ENCODE measurements at regions not wholly inside any gene's neighbourhood (a gene's known extent, or its start where the extent isn't known, plus 50 kb on each side); places are given as distances from the start of the nearest gene placed in this dataset.
"Not testable (repeated sequence)": the region's sequence is repeated elsewhere in the genome, so short reads cannot be mapped to it uniquely, and the experiment has no call there.

GRCh38 chr13:97520061-97520460, 86.1 kb downstream of the RAP2A start:
- DNase-seq: no peak

DNA sequence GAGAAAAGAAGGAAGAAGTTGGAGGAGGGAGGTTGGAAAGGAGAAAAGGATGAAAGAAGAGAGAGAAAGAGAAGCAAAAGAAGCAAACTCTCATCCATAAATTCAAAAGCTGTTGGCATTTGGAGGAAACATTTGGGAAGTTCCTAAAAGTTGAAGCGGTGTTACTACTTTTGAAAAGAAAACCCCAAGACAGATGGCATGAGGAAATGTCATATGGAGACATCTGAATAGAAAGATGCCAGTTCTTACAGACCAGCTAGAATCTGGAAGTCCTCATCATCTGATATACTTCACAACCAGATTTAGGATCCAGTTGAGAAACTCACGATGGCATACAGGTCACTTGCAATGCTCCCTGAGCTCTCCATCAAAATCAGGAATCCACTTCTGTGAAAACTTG, 86.9 kb downstream of the RAP2A start:
- no peak for DNase-seq

GRCh38 chr13:97521726-97522125, 87.8 kb downstream of the RAP2A start:
- no peak for DNase-seq

DNA sequence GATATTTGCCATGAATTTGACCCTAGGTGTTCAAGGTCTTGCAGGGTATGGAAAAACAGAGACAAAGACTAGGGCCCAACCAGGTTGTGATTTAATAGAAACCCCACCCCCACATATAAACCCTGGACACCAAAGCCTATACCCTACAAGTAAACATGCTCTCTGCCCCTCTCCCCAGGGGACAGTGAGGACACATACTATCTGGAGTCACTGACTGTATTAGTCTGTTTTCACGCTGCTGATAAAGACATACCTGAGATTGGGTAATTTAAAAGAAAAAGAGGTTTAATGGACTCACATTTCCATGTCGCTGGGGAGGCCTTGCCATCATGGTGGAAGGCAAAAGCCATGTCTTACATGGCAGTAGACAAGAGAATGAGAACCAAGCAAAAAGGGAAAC, 88.3 kb downstream of the RAP2A start:
- no peak for DNase-seq

- DNase-seq: no peak
Observed at GRCh38 chr13:97526556-97526955, 92.6 kb downstream of the RAP2A start.

- no peak for DNase-seq
Observed at GRCh38 chr13:97528518-97528917, 94.5 kb downstream of the RAP2A start.

- DNase-seq: no peak
Observed at GRCh38 chr13:97534540-97534939, 100.6 kb downstream of the RAP2A start.

DNA sequence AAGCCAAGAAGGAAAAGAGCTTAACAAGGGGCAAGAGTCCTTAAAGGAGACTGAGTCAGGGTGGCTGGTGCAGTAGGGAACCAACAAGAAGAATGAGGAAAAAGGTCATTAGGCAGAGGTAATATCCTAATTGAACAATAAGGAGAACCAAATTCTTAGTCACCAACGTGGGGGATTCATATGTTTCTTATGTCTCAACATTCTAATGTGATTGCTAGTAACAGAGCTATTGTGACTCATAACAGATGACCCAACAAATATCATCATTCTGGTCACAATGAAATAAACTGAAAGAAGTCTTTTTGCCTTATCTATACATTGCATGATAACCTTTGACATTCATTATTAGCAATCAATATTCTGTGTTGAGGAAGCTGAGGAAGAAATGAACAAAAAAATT, 101.6 kb downstream of the RAP2A start:
- DNase-seq: no peak

DNA sequence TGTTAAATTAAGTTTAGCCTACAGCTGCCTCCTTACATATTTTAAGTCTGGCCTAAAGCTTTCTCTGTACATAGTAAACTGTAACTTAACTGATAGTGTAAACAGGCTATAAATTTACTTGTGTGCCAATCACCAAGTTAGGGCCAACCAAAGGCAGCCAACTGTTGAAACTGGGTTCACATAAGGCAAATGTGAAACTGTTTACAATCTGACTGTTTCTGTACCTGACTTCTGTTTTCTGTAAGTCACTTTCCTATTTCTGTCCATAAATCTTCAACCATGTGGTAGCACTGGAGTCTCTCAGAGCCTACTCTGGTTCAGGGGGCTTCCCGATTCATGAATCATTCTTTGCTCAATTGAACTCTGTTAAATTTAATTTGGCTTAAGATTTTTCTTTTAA, 103.1 kb downstream of the RAP2A start:
- no peak for DNase-seq

DNA sequence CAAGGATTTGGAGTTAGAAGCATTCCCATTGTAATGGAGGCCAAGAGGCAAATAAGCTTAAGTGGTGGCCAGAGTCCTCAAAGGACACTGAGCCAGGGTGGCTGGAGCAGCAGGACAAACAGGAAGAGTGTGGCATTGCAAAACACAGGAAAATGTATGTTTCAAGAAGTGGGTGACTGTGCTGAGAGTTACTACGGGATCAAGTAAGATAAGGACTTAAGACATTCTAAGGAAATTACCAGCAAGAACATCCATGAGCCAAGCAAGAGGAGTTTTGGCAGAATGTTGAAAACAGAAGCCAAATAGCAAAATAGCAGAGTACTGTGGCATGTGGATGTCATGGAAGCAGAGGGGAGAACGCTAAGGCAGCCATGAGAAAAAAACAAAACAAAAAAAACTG, 104.2 kb downstream of the RAP2A start:
- DNase-seq: no peak

DNA sequence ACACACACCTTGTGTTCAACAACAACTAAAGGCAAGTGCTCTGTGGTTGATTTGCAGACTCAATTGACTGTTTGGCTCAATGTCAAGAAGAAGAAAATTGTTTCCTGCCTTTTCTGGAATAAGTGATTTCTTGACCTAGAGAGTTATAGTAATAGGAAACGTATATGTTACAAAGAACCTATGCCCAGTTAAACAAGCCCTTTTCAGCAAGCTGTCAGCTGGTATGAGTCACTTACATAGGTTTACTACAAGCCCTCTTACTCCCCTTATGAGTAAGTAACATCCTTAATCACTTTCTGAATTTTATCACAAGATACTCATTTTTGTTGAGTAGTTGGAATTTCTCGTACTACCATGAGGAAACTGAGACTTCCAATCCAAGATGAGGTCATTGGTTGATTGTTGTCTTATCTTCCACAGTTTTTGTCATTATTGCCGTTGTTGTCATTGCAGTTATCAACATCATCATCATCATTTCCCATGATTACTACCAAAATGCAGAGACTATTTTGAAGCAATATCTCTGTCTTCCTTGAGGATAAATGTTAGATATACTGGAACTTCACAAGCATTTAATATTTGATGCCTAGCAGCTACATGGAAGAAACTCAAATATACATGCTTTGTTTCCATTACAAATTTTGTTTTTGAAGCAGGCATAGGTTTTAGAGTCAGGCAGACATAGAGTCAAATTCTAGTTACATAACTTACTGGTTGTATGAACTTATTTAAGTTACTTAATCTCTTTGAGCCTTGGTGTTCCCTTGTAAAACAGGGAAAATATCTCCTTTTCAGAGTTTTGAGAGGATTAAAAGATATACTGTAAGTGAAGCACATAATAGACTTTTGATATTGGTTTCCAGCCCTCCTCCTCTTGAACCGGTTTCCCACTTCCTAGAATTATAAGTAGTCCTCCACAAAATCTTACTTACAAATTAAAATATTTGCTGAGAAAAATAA, 106.0 kb downstream of the RAP2A start:
- DNase-seq: no peak

DNA sequence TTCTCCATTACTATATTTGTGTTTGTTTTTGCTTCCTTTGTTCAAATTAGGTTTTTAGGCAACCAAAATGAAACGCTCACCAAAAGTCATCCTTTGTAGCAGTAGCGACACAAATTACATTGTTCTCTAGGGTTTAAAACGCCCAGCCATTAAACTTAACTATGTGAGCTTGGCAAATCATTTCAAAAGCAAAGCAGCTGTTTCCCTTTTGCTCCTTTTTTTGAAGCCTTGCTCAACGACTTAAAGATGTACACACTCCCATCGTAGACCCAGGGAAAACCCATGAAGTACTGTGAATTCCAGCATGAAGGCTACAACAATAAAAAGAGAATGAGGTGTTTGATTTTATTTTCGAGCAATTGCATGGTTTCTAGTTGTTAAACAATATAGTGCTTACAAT, 106.7 kb downstream of the RAP2A start:
- DNase-seq: no peak

DNA sequence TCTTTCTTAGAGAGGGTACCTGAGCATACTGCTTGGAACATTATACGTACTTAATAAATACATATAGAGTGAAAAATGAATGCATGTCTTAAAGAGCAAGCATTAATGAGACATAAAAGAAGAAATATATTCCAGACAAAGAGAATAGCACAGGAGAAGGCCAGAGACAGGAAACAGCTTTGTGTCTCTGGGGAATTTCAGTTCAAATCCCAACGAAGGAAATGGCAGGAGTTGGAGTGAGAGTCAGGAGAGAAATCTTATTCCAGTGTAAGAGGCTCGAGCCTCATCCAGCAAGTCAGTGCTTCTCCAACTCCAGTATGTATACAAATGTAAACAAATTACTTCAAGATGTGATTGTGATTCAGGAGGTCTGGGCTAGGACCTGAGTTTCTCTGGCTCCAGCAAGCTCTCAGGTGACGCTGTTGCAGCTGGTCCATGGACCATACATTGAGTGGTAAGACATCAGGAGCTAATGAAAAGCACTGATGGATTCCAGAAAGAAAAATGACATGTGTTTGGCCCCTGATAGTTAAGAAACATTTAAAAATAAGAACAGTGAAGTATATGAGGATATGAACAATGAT, 108.2 kb downstream of the RAP2A start:
- peak; percentile 28 for DNase-seq

GRCh38 chr13:97544031-97544765, 110.2 kb downstream of the RAP2A start:
- no peak for DNase-seq

- not testable (repeated sequence) for DNase-seq
Observed at GRCh38 chr13:97544971-97545499, 111.1 kb downstream of the RAP2A start.

- no peak for DNase-seq
Observed at GRCh38 chr13:97548138-97548537, 114.2 kb downstream of the RAP2A start.

DNA sequence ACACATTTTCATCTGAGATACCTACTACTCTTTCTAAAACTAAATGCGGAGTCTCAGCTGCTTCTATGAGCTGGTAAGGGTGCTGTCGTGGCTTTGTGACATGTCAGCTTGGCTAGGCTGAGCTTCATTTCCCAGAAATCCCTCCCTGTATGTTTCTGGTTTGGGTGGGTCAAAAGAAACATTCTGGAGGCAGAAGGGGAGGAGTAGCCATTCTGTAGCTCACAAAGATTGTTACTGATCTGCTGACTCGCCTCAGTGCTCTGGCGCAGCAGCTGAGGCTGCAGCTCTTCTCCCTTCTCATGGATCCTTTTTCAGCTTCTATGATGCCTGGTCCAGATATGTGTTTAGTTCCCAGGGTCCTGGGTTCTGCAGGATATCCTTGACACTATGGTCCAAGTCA, 114.7 kb downstream of the RAP2A start:
- DNase-seq: no peak

GRCh38 chr13:97549201-97549600, 115.2 kb downstream of the RAP2A start:
- no peak for DNase-seq

- no peak for DNase-seq
Observed at GRCh38 chr13:97554496-97554895, 120.5 kb downstream of the RAP2A start.

DNA sequence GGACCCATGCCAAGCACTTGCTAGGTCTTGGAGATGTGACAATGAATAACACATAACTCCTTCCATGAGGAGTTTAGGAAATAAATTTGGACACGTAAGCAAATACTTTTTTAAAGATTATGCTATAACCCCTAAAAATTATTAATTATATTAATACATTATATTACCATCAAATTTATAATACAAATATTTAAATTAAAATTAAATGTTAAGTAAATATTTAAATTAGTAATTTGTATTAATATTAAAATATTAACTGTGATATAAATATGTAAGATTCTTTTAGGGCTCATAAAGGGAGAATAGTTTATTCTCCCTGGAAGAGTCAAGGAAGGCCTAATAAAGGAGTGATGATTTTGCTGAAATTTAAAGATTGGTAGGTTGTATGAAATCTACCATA, 121.1 kb downstream of the RAP2A start:
- no peak for DNase-seq

DNA sequence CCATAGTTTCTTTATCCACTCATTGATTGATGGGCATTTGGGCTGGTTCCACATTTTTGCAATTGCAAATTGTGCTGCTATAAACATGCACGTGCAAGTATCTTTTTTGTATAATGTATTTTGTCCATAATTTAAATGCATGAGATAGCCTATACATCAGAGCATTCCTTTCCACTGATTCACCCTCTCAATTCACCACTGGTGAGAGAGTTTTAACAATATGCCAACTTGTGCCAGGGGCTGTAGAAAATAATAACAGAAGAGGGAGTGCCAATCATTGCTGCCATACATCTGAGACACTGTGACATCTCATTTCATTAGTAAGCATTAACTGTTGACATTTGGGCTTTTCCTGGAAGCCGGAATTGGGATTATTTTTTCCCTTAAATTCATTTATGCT, 125.1 kb downstream of the RAP2A start:
- DNase-seq: no peak

DNA sequence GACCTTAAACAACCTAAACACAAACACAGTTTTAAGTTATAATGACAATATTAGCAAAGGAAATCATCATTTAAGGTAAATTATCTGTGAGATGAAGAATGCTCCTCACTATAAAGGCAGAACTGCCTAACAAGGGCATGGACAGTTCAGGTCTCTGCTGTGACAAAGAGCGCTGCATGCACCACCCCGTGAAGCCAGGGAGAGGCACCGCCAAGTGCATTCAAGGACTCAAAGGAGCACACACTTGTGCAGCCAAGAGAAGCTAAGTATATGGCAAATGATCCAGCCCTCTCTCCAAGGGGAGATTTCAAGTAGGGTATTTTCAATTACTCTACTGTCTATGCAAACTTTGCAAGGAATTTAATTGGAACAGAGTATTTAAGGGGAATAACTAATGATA, 126.0 kb downstream of the RAP2A start:
- DNase-seq: no peak

DNA sequence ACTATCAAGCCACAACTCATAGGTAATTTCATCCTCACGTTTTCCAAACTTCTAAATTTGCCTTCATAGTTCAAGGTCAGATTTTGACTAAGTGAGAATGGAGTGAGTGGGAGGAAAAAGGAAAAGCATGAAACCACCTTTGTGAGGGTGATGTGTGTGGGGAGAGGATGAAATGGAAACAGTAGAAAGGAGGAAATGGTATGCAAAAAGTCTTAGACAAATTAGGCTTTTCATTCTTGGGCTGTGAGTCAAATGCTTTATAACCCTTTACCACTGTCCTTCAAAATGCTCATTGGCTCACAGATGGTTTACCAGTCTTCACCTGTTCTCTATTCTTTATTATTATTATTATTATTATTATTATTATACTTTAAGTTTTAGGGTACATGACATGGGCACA, 127.2 kb downstream of the RAP2A start:
- DNase-seq: no peak

- no peak for DNase-seq
Observed at GRCh38 chr13:97562962-97563361, 129.0 kb downstream of the RAP2A start.

Measured in right hindlimb (tissue), 1 donor.